ENCODE measurements at regions not wholly inside any gene's neighbourhood (a gene's known extent, or its start where the extent isn't known, plus 50 kb on each side); places are given as distances from the start of the nearest gene placed in this dataset.

DNA sequence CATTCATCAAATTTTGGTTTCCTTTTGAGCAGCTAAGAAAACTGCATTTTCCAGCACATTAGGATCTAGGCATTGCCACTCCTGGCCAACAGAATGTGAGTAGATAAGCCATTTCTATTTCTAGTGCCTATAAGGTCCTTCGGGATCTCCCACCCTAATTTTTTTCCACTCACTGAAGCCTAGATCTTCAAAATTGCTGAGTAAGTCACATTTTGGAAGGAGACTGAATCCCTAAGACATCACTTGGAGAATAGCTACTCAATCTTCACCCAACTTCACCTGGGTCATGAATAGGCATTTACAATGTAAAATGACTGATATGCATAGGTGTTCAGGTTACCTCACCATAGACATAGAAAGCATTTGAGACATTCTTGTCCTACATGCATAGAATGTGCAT, 548.1 kb upstream of the GYPC start:
- TF ChIP-seq, protein P1, sequence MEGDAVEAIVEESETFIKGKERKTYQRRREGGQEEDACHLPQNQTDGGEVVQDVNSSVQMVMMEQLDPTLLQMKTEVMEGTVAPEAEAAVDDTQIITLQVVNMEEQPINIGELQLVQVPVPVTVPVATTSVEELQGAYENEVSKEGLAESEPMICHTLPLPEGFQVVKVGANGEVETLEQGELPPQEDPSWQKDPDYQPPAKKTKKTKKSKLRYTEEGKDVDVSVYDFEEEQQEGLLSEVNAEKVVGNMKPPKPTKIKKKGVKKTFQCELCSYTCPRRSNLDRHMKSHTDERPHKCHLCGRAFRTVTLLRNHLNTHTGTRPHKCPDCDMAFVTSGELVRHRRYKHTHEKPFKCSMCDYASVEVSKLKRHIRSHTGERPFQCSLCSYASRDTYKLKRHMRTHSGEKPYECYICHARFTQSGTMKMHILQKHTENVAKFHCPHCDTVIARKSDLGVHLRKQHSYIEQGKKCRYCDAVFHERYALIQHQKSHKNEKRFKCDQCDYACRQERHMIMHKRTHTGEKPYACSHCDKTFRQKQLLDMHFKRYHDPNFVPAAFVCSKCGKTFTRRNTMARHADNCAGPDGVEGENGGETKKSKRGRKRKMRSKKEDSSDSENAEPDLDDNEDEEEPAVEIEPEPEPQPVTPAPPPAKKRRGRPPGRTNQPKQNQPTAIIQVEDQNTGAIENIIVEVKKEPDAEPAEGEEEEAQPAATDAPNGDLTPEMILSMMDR (IDR thresholded peaks at IDR 0.05): no peak
- TF ChIP-seq POLR2A (IDR thresholded peaks at IDR 0.05): no peak
